ENCODE measurements at regions not wholly inside any gene's neighbourhood (a gene's known extent, or its start where the extent isn't known, plus 50 kb on each side); places are given as distances from the start of the nearest gene placed in this dataset.

- no peak for TF ChIP-seq POLR2A (IDR thresholded peaks at IDR 0.05)
- TF ChIP-seq CTCF (IDR thresholded peaks at IDR 0.05): no peak
Observed at GRCh38 chr5:174489920-174490597, 234.3 kb upstream of the MSX2 start.

Data from body of pancreas (tissue), 4 donors.